PC-3 (cell line): ENCODE measurements at regions not wholly inside any gene's neighbourhood (a gene's known extent, or its start where the extent isn't known, plus 50 kb on each side); places are given as distances from the start of the nearest gene placed in this dataset.

Experiments used
- CTCF ChIP-seq: fragments of 300-600 bp; sonication (generic); conservative IDR thresholded peaks from 2 replicates; pipeline ENCODE4 v1.5.1; 2017; ENCODE audit warnings: antibody characterized with exemption, low read depth, mild to moderate bottlenecking, low read length
- EZH2 ChIP-seq: fragments of 300-600 bp; sonication (generic); IDR thresholded peaks from one replicate; pipeline ENCODE4 v1.6.1; 2017; ENCODE audit warnings: antibody characterized with exemption, mild to moderate bottlenecking, low read length; ENCODE audit not compliant: unreplicated experiment

- TF ChIP-seq EZH2 (no peak), CTCF (no peak)
These were observed 67.8 kb upstream of the GRIP1 start for GRCh38 chr12:66746489-66747201.
